Tibial nerve (tissue), 4 donors: ENCODE measurements at regions not wholly inside any gene's neighbourhood (a gene's known extent, or its start where the extent isn't known, plus 50 kb on each side); places are given as distances from the start of the nearest gene placed in this dataset.

ENCODE experiments used
- CTCF ChIP-seq, 5 experiments: fragments of 200-600 bp in 3 of 5; fragments of 450-650 bp in 2 of 5; sonication (generic) in 3 of 5; IDR thresholded peaks; one replicate each; pipeline ENCODE4 v1.5.1; 2016 to 2019; ENCODE audit warnings: antibody characterized with exemption in 5 of 5, mild to moderate bottlenecking in 3 of 5, moderate library complexity in 2 of 5
- EP300 ChIP-seq, 2 donors: sonication (generic); formaldehyde crosslinking; IDR thresholded peaks; one replicate each; pipeline ENCODE4 v1.6.1; 2017; ENCODE audit warnings: antibody characterized with exemption in 2 of 2, mild to moderate bottlenecking in 1 of 2
- POLR2A ChIP-seq, 2 donors: fragments of 450-650 bp; IDR thresholded peaks; one replicate each; pipeline ENCODE4 v1.6.1; 2017; ENCODE audit warnings: antibody characterized with exemption in 2 of 2, mild to moderate bottlenecking in 2 of 2, moderate library complexity in 2 of 2

- no peak for TF ChIP-seq CTCF (IDR thresholded peaks at IDR 0.05)
- TF ChIP-seq POLR2A (IDR thresholded peaks at IDR 0.05) = no peak
- TF ChIP-seq EP300 (IDR thresholded peaks at IDR 0.05) = no peak
Measured at GRCh38 chr3:182220471-182220870, 508.7 kb downstream of the SOX2 start.
